Common myeloid progenitor, CD34-positive (primary cell): ENCODE measurements at regions not wholly inside any gene's neighbourhood (a gene's known extent, or its start where the extent isn't known, plus 50 kb on each side); places are given as distances from the start of the nearest gene placed in this dataset.
A peak's percentile ranks its signal among the peaks of the same experiment; 100 is the strongest.

Experiments
- CTCF ChIA-PET: fragments of 350-600 bp; sonication (Branson Sonifier 250); formaldehyde crosslinking; loops from one replicate; lab custom pipeline; 2021; ENCODE audit warnings: antibody characterized with exemption; lab: Charles Lee
- POLR2A ChIA-PET: fragments of 350-600 bp; sonication (Branson Sonifier 250); formaldehyde crosslinking; loops from one replicate; lab custom pipeline; 2021; ENCODE audit warnings: antibody characterized with exemption; lab: Charles Lee
- DNase-seq, 3 donors: peaks; one replicate each; pipeline versions ENCODE4 v3.0.0 to v3.0.0-alpha.2; 2013
- H3K27ac ChIP-seq, 2 experiments: 1 replicate in 1 of 2; 2 replicates in 1 of 2; pipeline ENCODE4 v1.7.0; 2013; ENCODE audit warnings: inconsistent platforms in 2 of 2, low read length in 2 of 2, mild to moderate bottlenecking in 2 of 2, low read depth in 1 of 2, moderate library complexity in 1 of 2; ENCODE audit not compliant: severe bottlenecking in 2 of 2, insufficient read depth in 1 of 2, poor library complexity in 1 of 2
- H3K27me3 ChIP-seq, 5 experiments: replicated peaks in 2 of 5; 1 replicate in 3 of 5; 2 replicates in 2 of 5; pipeline versions ENCODE4 v1.6.1 to v1.7.0; 2013; ENCODE audit warnings: low read length in 4 of 5, mild to moderate bottlenecking in 2 of 5, moderate library complexity in 2 of 5, inconsistent platforms in 1 of 5; ENCODE audit not compliant: insufficient read depth in 5 of 5, control insufficient read depth in 4 of 5
- H3K36me3 ChIP-seq, 4 experiments: 1 replicate in 2 of 4; 2 replicates in 2 of 4; pipeline versions ENCODE4 v1.6.1 to v1.7.0; 2013; ENCODE audit warnings: low read length in 3 of 4, control low read depth in 1 of 4, mild to moderate bottlenecking in 1 of 4; ENCODE audit not compliant: control insufficient read depth in 4 of 4, insufficient read depth in 4 of 4
- H3K4me1 ChIP-seq, 4 experiments: 1 replicate in 3 of 4; 2 replicates in 1 of 4; pipeline versions ENCODE4 v1.6.1 to v1.7.1; 2013; ENCODE audit warnings: low read length in 3 of 4, mild to moderate bottlenecking in 3 of 4, control low read depth in 1 of 4, inconsistent platforms in 1 of 4, moderate library complexity in 1 of 4; ENCODE audit not compliant: control insufficient read depth in 4 of 4, insufficient read depth in 4 of 4; ENCODE audit errors: control extremely low read depth in 1 of 4
- H3K4me3 ChIP-seq, 7 experiments: 1 replicate in 4 of 7; 2 replicates in 3 of 7; pipeline versions ENCODE4 v1.5.1 to v1.7.0; 2013; ENCODE audit warnings: mild to moderate bottlenecking in 7 of 7, low read length in 6 of 7, moderate library complexity in 6 of 7, inconsistent platforms in 2 of 7, low read depth in 2 of 7, control low read depth in 1 of 7; ENCODE audit not compliant: insufficient read depth in 4 of 7, control insufficient read depth in 1 of 7; ENCODE audit errors: extremely low read depth in 1 of 7
- H3K9me3 ChIP-seq, 5 experiments: 1 replicate in 4 of 5; 2 replicates in 1 of 5; pipeline versions ENCODE4 v1.6.1 to v1.7.1; 2013; ENCODE audit warnings: low read length in 4 of 5, mild to moderate bottlenecking in 2 of 5, inconsistent platforms in 1 of 5, low read depth in 1 of 5, moderate library complexity in 1 of 5; ENCODE audit not compliant: control insufficient read depth in 4 of 5, insufficient read depth in 2 of 5; ENCODE audit errors: control extremely low read depth in 1 of 5
- WGBS: methylation state at CpG from one replicate; pipeline ENCODE4 v1.1.5; 2013; ENCODE audit not compliant: insufficient coverage; 5-methylcytosine and 5-hydroxymethylcytosine counted together

DNA sequence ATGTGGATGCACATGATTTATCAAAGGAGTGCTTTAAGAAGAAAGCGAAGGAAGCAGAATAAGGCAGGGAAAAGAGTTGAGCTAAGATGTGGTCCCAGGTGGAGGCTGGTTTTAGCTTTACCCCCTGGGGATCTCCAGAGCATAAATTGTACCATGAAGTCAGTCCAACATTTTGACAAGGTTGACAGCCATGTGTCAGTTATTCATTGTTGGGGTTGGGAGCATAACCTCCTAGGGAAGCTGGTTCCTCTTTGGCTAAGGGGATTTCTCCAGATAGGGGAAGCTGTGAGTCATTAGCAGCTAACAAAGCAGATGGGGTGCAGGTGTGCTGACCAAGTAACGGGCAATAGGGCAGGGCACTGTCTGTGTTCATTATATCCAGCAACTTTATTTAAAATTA lies 123.7 kb upstream of the IGSF10 start:
- 100% methylated on average over 1 of the region's 2 CpGs for WGBS
- no peak overlapping the region for H3K27ac ChIP-seq
- H3K27me3 ChIP-seq = no peaks in the 10 kb centered on the region
- DNase-seq = peak; percentile 17 to 81 (median 80)
- H3K9me3 ChIP-seq = peaks cover 0 to 5% (median 0%) of the 10 kb centered on the region in 5 experiments
- no peaks in the 10 kb centered on the region for H3K36me3 ChIP-seq
- H3K4me1 ChIP-seq = peaks cover 0 to 13% (median 4%) of the 10 kb centered on the region in 4 experiments
- ChIA-PET CTCF (interaction anchor here (1.2 kb wide), 1 partner anchor 11 kb away, joined by 3 read pairs; no protein-coding TSS in a partner anchor), POLR2A (no interaction called here)
- H3K4me3 ChIP-seq = no peak overlapping the region

DNA sequence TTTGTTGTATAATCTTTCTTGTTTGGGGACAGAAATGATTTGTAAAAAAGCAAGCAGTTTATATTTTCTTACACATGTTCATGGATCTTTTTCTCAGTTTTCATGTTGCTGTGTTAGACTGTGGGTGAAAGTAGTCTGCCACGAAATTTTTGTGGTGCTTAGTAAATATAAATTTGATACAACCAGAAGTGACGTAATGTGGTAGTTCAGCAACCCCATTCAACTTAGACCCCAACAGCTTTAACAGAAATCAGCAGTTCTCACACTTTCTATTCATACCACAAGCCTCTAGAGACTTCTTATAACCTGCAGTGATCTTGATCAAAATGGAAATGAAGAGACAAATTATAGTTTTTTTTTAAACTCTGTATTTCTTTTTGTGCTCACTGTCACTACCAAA lies 120.2 kb upstream of the IGSF10 start:
- Histone ChIP-seq H3K4me3 (no peak overlapping the region), H3K27ac (no peak overlapping the region), H3K27me3 (no peaks in the 10 kb centered on the region), H3K4me1 (peaks cover 0 to 13% (median 4%) of the 10 kb centered on the region in 4 experiments), H3K9me3 (peaks cover 0 to 13% (median 3%) of the 10 kb centered on the region in 5 experiments), H3K36me3 (no peaks in the 10 kb centered on the region)
- WGBS = no CpG with 5 or more reads among the region's 2 CpGs
- CTCF ChIA-PET = interaction anchor here (0.6 kb wide), 1 partner anchor 751 kb away, joined by 3 read pairs; no protein-coding TSS in a partner anchor
- DNase-seq = peak in 1 of 3 donors; percentile 8
- POLR2A ChIA-PET = no interaction called here

DNA sequence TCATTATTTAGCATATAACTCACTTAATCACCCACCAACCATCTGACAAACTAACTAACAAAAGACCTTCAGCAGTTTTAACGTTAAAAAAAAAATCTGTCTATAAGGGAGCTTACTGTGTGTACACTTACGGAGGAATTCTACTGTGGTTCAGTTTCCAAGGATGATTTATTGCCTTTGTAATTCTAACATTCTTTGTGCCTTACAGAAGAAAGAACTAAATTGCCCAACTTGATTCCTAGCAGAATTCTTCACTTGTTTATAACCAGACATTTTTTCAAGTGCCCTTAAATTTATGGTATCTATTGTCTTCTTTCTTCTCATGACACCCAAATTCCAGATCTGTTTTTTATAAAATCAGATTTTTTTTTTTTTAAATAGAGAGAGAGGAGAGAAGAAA lies 119.7 kb upstream of the IGSF10 start:
- ChIA-PET POLR2A (no interaction called here), CTCF (no interaction called here)
- WGBS = 0% methylated on average over 1 of the region's 2 CpGs
- Histone ChIP-seq H3K9me3 (peaks cover 0 to 13% (median 3%) of the 10 kb centered on the region in 5 experiments), H3K4me3 (no peak overlapping the region), H3K27ac (no peak overlapping the region), H3K36me3 (no peaks in the 10 kb centered on the region), H3K4me1 (peaks cover 0 to 13% (median 4%) of the 10 kb centered on the region in 4 experiments), H3K27me3 (no peaks in the 10 kb centered on the region)
- peak; percentile 25 to 78 (median 66) for DNase-seq

DNA sequence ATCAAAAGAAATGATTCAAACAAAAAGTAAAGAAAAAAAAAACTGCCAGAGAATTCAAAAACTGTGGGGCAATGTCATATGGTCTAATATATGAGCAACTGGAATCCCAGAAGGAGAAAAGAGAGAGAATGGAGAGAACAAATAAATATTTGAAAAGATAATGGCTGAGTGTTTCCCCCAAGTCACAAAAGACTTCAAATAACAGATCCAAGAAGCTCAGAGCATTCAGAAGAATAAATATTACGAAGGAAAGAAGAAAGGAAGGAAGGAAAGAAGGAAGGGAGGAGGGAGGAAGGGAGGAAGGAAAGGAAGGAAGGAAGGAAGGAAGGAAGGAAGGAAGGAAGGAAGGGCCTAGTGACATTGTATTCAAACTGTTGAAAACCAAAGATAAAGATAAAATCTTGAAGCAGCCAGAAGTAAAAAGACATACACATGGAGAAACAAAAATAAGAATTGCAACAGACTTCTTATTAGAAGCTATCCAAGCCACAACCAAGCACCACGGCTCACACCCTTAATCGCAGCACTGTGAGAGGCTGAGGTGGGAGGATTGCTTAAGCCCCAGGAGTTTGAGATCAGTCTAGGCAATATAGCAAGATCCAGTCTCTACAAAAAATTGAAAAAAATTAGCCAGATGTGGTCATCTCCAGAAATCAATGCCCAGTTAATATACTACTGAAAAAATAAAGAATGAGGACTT lies 118.9 kb upstream of the IGSF10 start:
- POLR2A ChIA-PET = no interaction called here
- CTCF ChIA-PET = no interaction called here
- Histone ChIP-seq H3K27me3 (no peaks in the 10 kb centered on the region), H3K36me3 (no peaks in the 10 kb centered on the region), H3K4me1 (peaks cover 0 to 7% (median 4%) of the 10 kb centered on the region in 4 experiments), H3K27ac (no peak overlapping the region), H3K4me3 (no peak overlapping the region), H3K9me3 (peaks cover 0 to 16% (median 3%) of the 10 kb centered on the region in 5 experiments)
- peak in 2 of 3 donors; percentile 11 to 23 for DNase-seq
- WGBS = 100% methylated on average over 1 of the region's 3 CpGs

DNA sequence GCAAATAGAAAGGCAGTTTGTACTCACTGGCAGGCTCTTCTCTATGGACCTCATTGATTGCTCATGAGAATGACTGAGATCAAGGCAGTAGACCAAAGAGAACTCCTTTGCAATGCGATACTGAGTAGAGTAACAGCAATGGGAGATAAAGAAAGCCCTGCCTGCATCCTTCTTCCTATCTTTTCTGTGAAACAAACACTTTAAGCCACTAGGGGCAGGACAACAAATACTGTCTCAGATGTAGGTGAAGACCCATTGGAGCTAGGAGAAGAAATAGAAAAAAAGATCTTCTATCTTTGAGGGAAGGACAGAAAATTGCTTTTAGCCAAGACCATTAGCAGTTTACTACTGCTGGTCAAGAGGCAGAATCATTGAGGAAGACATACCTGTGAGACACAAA lies 117.6 kb upstream of the IGSF10 start:
- Histone ChIP-seq H3K4me1 (peaks cover 0 to 4% (median 0%) of the 10 kb centered on the region in 4 experiments), H3K4me3 (no peak overlapping the region), H3K27ac (no peak overlapping the region), H3K36me3 (no peaks in the 10 kb centered on the region), H3K9me3 (peaks cover 0 to 16% (median 3%) of the 10 kb centered on the region in 5 experiments), H3K27me3 (no peaks in the 10 kb centered on the region)
- WGBS = 100% methylated on average over 1 of the region's 1 CpG
- ChIA-PET CTCF (no interaction called here), POLR2A (no interaction called here)
- DNase-seq = no peak

DNA sequence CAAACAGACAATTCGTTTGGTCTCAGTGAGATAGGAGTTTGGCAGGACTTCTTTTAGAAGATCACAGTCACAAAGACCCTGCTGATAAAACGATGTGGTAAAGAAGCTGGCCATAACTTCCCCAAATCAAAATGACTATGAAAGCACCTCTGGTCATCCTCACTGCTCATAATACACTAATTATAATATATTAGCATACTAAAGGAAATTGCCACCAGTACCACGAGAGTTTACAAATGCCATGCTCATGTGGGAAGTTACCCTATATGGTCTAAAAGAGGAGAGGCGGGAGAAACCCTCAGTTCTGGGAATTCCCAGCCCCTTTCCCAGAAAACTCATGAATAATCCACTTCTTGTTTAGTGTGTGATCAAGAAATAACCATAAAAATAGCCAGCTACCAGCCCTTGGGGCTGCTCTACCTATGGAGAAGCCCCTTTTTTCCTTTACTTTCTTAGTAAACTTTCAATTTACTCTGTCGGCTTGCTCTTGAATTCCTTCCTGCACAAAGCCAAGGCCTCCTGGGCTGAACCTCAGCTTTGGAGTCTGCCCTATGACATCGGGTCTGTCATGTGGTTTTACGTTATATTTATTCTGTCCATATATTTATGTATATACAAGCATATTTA lies 115.8 kb upstream of the IGSF10 start:
- ChIA-PET POLR2A (no interaction called here), CTCF (no interaction called here)
- Histone ChIP-seq H3K4me1 (peaks cover 0 to 4% (median 0%) of the 10 kb centered on the region in 4 experiments), H3K4me3 (no peak overlapping the region), H3K9me3 (peaks cover 0 to 16% (median 3%) of the 10 kb centered on the region in 5 experiments), H3K27me3 (no peaks in the 10 kb centered on the region), H3K36me3 (no peaks in the 10 kb centered on the region), H3K27ac (no peak overlapping the region)
- no peak for DNase-seq
- 100% methylated on average over 2 of the region's 7 CpGs for WGBS

DNA sequence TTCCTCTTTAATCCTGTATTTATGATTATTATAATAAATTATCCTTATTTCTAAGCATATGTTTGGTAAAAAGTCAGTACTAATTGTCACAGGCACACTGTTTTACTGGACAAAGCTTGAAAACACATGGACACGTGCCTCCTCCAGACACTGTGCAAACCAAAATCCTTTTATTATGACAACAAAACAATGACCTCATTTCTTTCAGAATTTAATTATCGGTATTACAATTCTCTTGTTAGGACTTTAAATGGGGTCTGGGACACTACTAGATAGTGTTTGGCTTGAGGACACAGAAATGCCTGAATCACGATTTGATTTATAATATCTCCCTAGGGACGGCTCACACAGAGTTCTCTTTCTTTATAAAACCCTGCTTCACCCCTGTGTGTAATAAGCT lies 107.3 kb upstream of the IGSF10 start:
- H3K27ac ChIP-seq = no peak overlapping the region
- DNase-seq = no peak
- no peaks in the 10 kb centered on the region for H3K4me1 ChIP-seq
- H3K36me3 ChIP-seq = no peaks in the 10 kb centered on the region
- 100% methylated on average over 3 of the region's 4 CpGs for WGBS
- CTCF ChIA-PET = no interaction called here
- no peaks in the 10 kb centered on the region for H3K9me3 ChIP-seq
- no peaks in the 10 kb centered on the region for H3K27me3 ChIP-seq
- POLR2A ChIA-PET = no interaction called here
- no peak overlapping the region for H3K4me3 ChIP-seq
